Sigmoid colon (tissue), 6 donors: ENCODE measurements at regions not wholly inside any gene's neighbourhood (a gene's known extent, or its start where the extent isn't known, plus 50 kb on each side); places are given as distances from the start of the nearest gene placed in this dataset.
A peak's percentile ranks its signal among the peaks of the same experiment; 100 is the strongest.

Experiments used
- DNase-seq: peaks from one replicate; pipeline ENCODE4 v3.0.0-alpha.2; 2019
- H3K27ac ChIP-seq, 4 donors: fragments of 200-600 bp; sonication (generic); one replicate each; pipeline ENCODE4 v1.5.1; 2016 to 2019; ENCODE audit warnings: mild to moderate bottlenecking in 1 of 4
- H3K27me3 ChIP-seq, 3 donors: fragments of 200-600 bp; sonication (generic); one replicate each; pipeline ENCODE4 v1.5.1; 2019; ENCODE audit warnings: mild to moderate bottlenecking in 1 of 3
- H3K36me3 ChIP-seq, 4 donors: fragments of 200-600 bp; sonication (generic); one replicate each; pipeline ENCODE4 v1.5.1; 2016 to 2019
- H3K4me1 ChIP-seq, 4 donors: fragments of 200-600 bp; sonication (generic); one replicate each; pipeline ENCODE4 v1.5.1; 2017 to 2019
- H3K4me3 ChIP-seq, 4 donors: fragments of 200-600 bp; sonication (generic); one replicate each; pipeline ENCODE4 v1.5.1; 2017 to 2019; ENCODE audit warnings: mild to moderate bottlenecking in 2 of 4, moderate library complexity in 1 of 4
- H3K9me3 ChIP-seq, 4 donors: fragments of 200-600 bp in 3 of 4; sonication (generic) in 3 of 4; one replicate each; pipeline versions ENCODE4 v1.5.1 to v1.6.1; 2013 to 2019
- CTCF ChIP-seq, 4 experiments: fragments of 450-650 bp in 3 of 4; fragments of 200-600 bp in 1 of 4; IDR thresholded peaks; one replicate each; pipeline ENCODE4 v1.5.1; 2016 to 2019; ENCODE audit warnings: antibody characterized with exemption in 4 of 4, mild to moderate bottlenecking in 3 of 4, moderate library complexity in 2 of 4
- EP300 ChIP-seq, 4 donors: sonication (generic); formaldehyde crosslinking; IDR thresholded peaks; one replicate each; pipeline ENCODE4 v1.6.1; 2017; ENCODE audit warnings: antibody characterized with exemption in 4 of 4
- POLR2A ChIP-seq, 2 donors: fragments of 450-650 bp; IDR thresholded peaks; one replicate each; pipeline ENCODE4 v1.6.1; 2016; ENCODE audit warnings: antibody characterized with exemption in 2 of 2, mild to moderate bottlenecking in 2 of 2, moderate library complexity in 2 of 2
- POLR2AphosphoS5 ChIP-seq, 4 donors: sonication (generic); formaldehyde crosslinking; IDR thresholded peaks; one replicate each; pipeline ENCODE4 v1.6.1; 2017; ENCODE audit warnings: antibody characterized with exemption in 4 of 4
- WGBS, 2 donors: extraction: QIAGEN DNeasy Blood & Tissue Kit; methylation state at CpG; one replicate each; pipeline ENCODE4 v1.1.7; 2013; 5-methylcytosine and 5-hydroxymethylcytosine counted together
- intact Hi-C: fragments of 100-400 bp; cut with DNase I; formaldehyde crosslinking; loops from one replicate; pipeline ENCODE4 v1.15.1; 2023
- donor health status: healthy with polysubstance abuse.
- donor health status: healthy.

GRCh38 chr18:24930478-24930877 lies 421.5 kb downstream of the ZNF521 start:
- H3K36me3 ChIP-seq, result no peaks in the 10 kb centered on the region
- intact Hi-C loops, result no loop called here
- no peak overlapping the region for H3K4me3 ChIP-seq
- H3K27ac ChIP-seq, result no peak overlapping the region
- 35 to 59% methylated on average over 2 of the region's 2 CpGs for WGBS, 2 donors
- peaks cover 0 to 8% (median 0%) of the 10 kb centered on the region in 4 donors for H3K4me1 ChIP-seq
- no peaks in the 10 kb centered on the region for H3K27me3 ChIP-seq
- no peaks in the 10 kb centered on the region for H3K9me3 ChIP-seq
- no peak for TF ChIP-seq EP300 (IDR thresholded peaks at IDR 0.05)
- no peak for TF ChIP-seq CTCF (IDR thresholded peaks at IDR 0.05)
- no peak for TF ChIP-seq POLR2A (IDR thresholded peaks at IDR 0.05)
- no peak for DNase-seq

- Histone ChIP-seq H3K27me3 (no peaks in the 10 kb centered on the region), H3K9me3 (no peaks in the 10 kb centered on the region), H3K4me3 (no peak overlapping the region), H3K4me1 (peaks cover 0 to 8% (median 0%) of the 10 kb centered on the region in 4 donors), H3K36me3 (no peaks in the 10 kb centered on the region), H3K27ac (no peak overlapping the region)
- TF ChIP-seq CTCF (IDR thresholded peaks at IDR 0.05) (no peak), POLR2A (IDR thresholded peaks at IDR 0.05) (no peak), POLR2AphosphoS5 (IDR thresholded peaks at IDR 0.05) (no peak), EP300 (IDR thresholded peaks at IDR 0.05) (no peak)
- intact Hi-C loops, result no loop called here
- WGBS, 2 donors, result 13 to 45% methylated on average over 6 of the region's 6 CpGs
- DNase-seq, result no peak
Measured at GRCh38 chr18:24930971-24931370, 421.0 kb downstream of the ZNF521 start.

- Histone ChIP-seq H3K4me3 (no peak overlapping the region), H3K9me3 (no peaks in the 10 kb centered on the region), H3K27me3 (no peaks in the 10 kb centered on the region), H3K36me3 (no peaks in the 10 kb centered on the region), H3K4me1 (peaks cover 0 to 8% (median 0%) of the 10 kb centered on the region in 4 donors), H3K27ac (no peak overlapping the region)
- intact Hi-C loops, result no loop called here
- WGBS, 2 donors, result 95% methylated on average over 3 of the region's 3 CpGs
- no peak for TF ChIP-seq POLR2A (IDR thresholded peaks at IDR 0.05)
- no peak for TF ChIP-seq POLR2AphosphoS5 (IDR thresholded peaks at IDR 0.05)
- no peak for TF ChIP-seq CTCF (IDR thresholded peaks at IDR 0.05)
- no peak for TF ChIP-seq EP300 (IDR thresholded peaks at IDR 0.05)
- no peak for DNase-seq
Measured at GRCh38 chr18:24933345-24933744, 418.6 kb downstream of the ZNF521 start.

GRCh38 chr18:24934258-24934932 lies 417.6 kb downstream of the ZNF521 start:
- DNase-seq, result no peak
- 84 to 91% methylated on average over 7 of the region's 7 CpGs for WGBS, 2 donors
- Histone ChIP-seq H3K4me3 (no peak overlapping the region), H3K36me3 (no peaks in the 10 kb centered on the region), H3K9me3 (no peaks in the 10 kb centered on the region), H3K4me1 (peaks cover 0 to 8% (median 0%) of the 10 kb centered on the region in 4 donors), H3K27ac (no peak overlapping the region), H3K27me3 (no peaks in the 10 kb centered on the region)
- TF ChIP-seq CTCF (IDR thresholded peaks at IDR 0.05) (no peak), POLR2AphosphoS5 (IDR thresholded peaks at IDR 0.05) (peak in 1 of 4 donors; percentile 28)
- intact Hi-C loops, result no loop called here

- Histone ChIP-seq H3K36me3 (no peaks in the 10 kb centered on the region), H3K9me3 (no peaks in the 10 kb centered on the region), H3K27ac (no peak overlapping the region), H3K4me3 (no peak overlapping the region), H3K4me1 (peaks cover 0 to 8% (median 0%) of the 10 kb centered on the region in 4 donors), H3K27me3 (no peaks in the 10 kb centered on the region)
- no peak for DNase-seq
- TF ChIP-seq CTCF (IDR thresholded peaks at IDR 0.05) (no peak), POLR2AphosphoS5 (IDR thresholded peaks at IDR 0.05) (no peak), EP300 (IDR thresholded peaks at IDR 0.05) (no peak), POLR2A (IDR thresholded peaks at IDR 0.05) (no peak)
- 92 to 93% methylated on average over 4 of the region's 4 CpGs for WGBS, 2 donors
- intact Hi-C loops, result no loop called here
Measured at GRCh38 chr18:24935008-24935407, 417.0 kb downstream of the ZNF521 start.
